GM20000 (cell line): ENCODE measurements at regions not wholly inside any gene's neighbourhood (a gene's known extent, or its start where the extent isn't known, plus 50 kb on each side); places are given as distances from the start of the nearest gene placed in this dataset.

Experiments used
- DNase-seq: peaks from one replicate; pipeline ENCODE4 v3.0.0; 2012; ENCODE audit warnings: low spot score
- TF ChIP-seq, protein P1 (sequence below): IDR thresholded peaks from 2 replicates; pipeline ENCODE4 v1.5.1; 2012; ENCODE audit warnings: mild to moderate bottlenecking, control low read depth; ENCODE audit errors: extremely low read depth, missing control alignments

DNA sequence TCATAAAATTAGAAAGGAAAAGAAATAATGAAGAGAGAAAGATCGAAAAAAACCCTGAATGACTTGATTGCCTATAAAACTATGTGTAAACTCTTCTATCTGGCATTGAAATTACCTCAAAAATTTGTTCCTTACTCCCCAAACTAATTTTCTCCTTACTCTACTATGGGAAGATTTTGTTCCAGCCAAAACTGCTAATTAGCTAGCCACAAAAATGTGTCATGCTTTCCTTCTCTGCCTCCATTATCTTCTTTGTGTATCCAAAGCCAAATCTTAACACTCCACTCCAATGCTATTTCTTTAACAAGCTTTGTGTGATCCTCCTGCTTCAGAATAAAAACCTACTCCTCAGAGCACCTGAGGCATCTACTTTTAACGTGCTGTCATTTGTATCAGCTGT is 831.2 kb downstream of the METTL15 start:
- no peak for DNase-seq
- TF ChIP-seq, protein P1, sequence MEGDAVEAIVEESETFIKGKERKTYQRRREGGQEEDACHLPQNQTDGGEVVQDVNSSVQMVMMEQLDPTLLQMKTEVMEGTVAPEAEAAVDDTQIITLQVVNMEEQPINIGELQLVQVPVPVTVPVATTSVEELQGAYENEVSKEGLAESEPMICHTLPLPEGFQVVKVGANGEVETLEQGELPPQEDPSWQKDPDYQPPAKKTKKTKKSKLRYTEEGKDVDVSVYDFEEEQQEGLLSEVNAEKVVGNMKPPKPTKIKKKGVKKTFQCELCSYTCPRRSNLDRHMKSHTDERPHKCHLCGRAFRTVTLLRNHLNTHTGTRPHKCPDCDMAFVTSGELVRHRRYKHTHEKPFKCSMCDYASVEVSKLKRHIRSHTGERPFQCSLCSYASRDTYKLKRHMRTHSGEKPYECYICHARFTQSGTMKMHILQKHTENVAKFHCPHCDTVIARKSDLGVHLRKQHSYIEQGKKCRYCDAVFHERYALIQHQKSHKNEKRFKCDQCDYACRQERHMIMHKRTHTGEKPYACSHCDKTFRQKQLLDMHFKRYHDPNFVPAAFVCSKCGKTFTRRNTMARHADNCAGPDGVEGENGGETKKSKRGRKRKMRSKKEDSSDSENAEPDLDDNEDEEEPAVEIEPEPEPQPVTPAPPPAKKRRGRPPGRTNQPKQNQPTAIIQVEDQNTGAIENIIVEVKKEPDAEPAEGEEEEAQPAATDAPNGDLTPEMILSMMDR, result no peak

DNA sequence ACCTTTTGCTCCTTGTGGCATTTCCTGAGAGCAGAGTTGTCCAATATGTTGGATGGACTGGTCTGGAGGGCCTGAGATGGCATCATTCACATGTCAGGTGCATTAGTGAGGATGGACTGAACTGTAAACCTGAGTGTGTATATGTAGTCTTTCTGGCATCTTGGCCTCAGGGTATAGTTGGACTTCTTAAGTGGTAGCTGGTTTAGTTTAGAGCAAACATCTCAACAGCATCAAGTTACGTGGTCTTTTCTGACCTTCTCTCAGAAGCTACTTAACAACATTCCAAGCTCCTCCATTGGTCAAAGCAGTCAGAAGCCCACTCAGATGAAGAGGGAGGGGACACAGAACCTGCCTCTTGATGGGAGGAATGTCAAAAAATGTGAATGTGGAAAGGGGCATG is 829.9 kb downstream of the METTL15 start:
- no peak for DNase-seq
- TF ChIP-seq, protein P1, result no peak

DNA sequence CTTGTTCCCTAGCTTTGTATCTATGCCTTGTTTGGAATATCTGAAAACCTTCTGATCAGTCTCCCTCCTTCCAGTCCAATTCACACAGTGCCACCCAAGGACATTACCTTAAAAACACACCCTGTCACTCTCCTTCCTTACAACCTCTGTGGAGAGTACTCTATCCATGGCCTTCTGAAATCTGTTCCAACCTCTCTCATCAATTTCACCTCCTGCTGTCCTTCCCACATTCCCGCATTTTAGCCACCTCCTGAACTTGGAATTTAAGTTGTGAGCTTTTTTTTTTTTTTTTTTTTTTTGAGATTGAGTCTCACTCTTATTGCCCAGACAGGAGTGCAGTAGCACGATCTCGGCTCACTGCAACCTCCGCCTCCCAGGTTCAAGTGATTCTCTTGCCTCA is 824.8 kb downstream of the METTL15 start:
- DNase-seq, result no peak
- TF ChIP-seq, protein P1, result no peak

DNA sequence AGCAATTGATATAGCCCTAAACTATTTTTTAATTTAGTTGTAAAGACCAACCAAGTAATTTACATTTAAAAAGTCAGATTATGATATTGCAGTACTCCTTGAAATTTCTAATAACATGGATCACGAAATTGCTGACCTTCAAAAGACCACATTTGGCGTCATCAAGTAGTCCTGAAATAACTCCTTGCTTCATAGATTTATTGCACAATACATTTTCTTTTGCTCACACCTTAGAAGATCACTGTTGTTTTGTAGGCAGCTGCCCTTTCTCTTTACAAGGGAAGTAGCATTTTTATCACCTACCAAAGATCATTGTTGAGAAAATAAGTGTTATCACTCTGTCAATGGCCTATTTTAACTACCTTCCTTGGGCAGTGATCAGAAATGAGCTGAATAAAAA is 815.8 kb downstream of the METTL15 start:
- no peak for DNase-seq

DNA sequence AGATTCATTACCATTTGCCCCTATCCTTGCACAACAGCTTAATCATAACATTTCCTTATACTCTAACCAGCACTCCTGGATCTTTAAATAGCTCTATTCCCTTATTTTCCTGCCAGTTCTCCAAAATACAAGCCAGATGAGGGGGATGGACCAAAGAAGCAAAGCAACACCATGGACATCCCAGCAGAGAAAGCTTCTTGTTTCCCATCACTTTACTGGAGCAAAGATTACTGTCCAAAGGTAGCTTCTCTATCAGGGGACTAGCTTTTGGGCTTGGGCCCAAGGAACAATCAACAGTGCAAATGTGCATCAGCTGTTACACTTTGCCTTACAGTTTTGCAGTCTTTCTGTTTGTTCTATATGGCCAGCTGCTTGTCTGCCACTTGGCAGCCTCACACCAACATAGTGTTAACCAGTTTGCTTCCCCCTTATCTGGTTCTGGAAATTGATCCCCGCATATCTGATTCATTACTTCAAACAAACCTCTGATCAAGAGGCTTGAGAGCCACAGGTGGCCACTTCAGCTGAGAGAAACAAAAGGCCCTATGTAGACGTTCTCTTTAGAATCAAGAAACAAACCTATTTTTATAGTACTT is 814.3 kb downstream of the METTL15 start:
- TF ChIP-seq, protein P1, result no peak
- no peak for DNase-seq

More for the DNA sequence above, 815.8 kb downstream of the METTL15 start:
- TF ChIP-seq, protein P1, result no peak

DNA sequence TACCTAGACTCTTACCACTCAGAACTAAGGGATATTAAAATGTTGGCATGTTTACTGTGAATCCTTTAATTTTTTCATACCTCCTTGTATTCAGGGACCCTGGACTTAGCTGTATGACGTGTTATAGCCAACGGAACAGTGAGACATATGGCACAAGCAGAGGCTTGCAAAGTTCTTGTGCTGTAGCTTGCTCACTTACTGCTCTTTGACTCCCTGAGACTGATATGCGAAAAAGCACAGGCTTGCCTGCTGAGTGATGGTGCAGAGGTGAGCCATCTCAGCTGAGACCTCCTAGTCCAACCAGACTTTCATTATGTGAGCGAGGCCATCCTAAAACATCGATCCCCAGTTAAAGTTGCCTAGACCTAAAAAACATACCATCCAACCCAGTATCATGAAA is 811.0 kb downstream of the METTL15 start:
- TF ChIP-seq, protein P1, result no peak

DNA sequence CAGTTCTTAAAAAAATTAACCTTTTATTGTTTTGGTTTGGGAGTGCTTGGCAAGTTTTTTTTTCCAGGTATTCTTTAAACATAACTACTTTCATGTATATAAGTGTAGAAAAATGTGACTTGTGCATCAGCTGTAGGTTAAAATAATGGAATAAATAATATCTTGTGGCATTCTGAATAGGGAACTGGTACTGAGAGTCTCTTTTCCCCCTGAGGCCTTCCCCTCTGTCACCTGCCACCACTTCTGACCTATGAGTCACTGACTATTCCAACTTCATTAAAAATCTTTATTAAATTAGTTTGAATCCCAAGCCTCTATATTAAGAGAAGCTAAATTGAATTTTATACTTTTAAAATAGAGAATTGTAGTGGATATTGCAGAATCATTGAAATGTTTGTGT is 805.7 kb downstream of the METTL15 start:
- no peak for DNase-seq
- TF ChIP-seq, protein P1, result no peak

More for the DNA sequence above, 811.0 kb downstream of the METTL15 start:
- no peak for DNase-seq
